ENCODE measurements at regions not wholly inside any gene's neighbourhood (a gene's known extent, or its start where the extent isn't known, plus 50 kb on each side); places are given as distances from the start of the nearest gene placed in this dataset.

- Histone ChIP-seq H2AFZ (ENCODE audit: low read length) (no peak overlapping the region), H3K4ac (ENCODE audit: low read depth, low read length) (no peak overlapping the region), H4K91ac (ENCODE audit: insufficient read length, low read depth, low read length) (no peak overlapping the region), H2BK120ac (ENCODE audit: low read depth, low read length, poor library complexity, severe bottlenecking) (no peak overlapping the region), H2BK12ac (ENCODE audit: insufficient read length, low read depth, low read length) (no peak overlapping the region), H3K4me1 (ENCODE audit: insufficient read depth, low read length) (no peaks in the 10 kb centered on the region), H4K8ac (replicated peaks; ENCODE audit: insufficient read length, low read depth, low read length) (no peak overlapping the region), H3K23ac (ENCODE audit: insufficient read length, low read depth, low read length) (no peak overlapping the region), H2AK5ac (ENCODE audit: insufficient read length, low read length) (no peak overlapping the region), H3K9me3 (ENCODE audit: control insufficient read depth, low read depth, low read length) (peaks cover 31% of the 10 kb centered on the region), H3K56ac (ENCODE audit: insufficient read length, low read depth, low read length) (no peak overlapping the region), H3K79me2 (ENCODE audit: insufficient read depth, low read length) (no peaks in the 10 kb centered on the region), H3K23me2 (ENCODE audit: insufficient read length, low read depth, low read length, poor library complexity, severe bottlenecking) (no peaks in the 10 kb centered on the region), H4K20me1 (ENCODE audit: control insufficient read depth, insufficient read depth, insufficient read length) (no peaks in the 10 kb centered on the region), H2BK20ac (ENCODE audit: low read depth, low read length, poor library complexity, severe bottlenecking) (no peak overlapping the region), H3K79me1 (ENCODE audit: insufficient read depth, low read depth, low read length, poor library complexity, severe bottlenecking) (no peaks in the 10 kb centered on the region), H3K9ac (ENCODE audit: extremely low read depth, insufficient read length, low read length) (no peak overlapping the region), H2BK5ac (ENCODE audit: insufficient read length, low read length) (no peak overlapping the region), H3K18ac (ENCODE audit: insufficient read length, low read depth, low read length) (no peak overlapping the region), H3K14ac (ENCODE audit: insufficient read depth, low read length) (no peak overlapping the region), H3K4me2 (ENCODE audit: insufficient read depth, insufficient read length, low read length) (no peak overlapping the region), H3K27me3 (ENCODE audit: insufficient read depth, low read length) (no peaks in the 10 kb centered on the region), H2BK15ac (ENCODE audit: low read depth, low read length) (no peak overlapping the region), H4K5ac (ENCODE audit: insufficient read length, low read depth, low read length) (no peak overlapping the region), H3T11ph (ENCODE audit: low read length) (no peak overlapping the region), H3K27ac (ENCODE audit: insufficient read length, low read depth, low read length) (no peak overlapping the region)
- H3K27ac Mint-ChIP-seq, result no peak overlapping the region
- no peaks in the 10 kb centered on the region for H3K27me3 Mint-ChIP-seq (ENCODE audit: low read depth)
- peaks cover 0 to 5% (median 3%) of the 10 kb centered on the region in 3 experiments; a peak in 4 of 7 replicates for H3K36me3 Mint-ChIP-seq (ENCODE audit: insufficient read depth in 1 of 3, low read depth in 3 of 3)
- WGBS (ENCODE audit: extremely low coverage, insufficient read length, low lambda C conversion rate), result no CpG with 5 or more reads among the region's 2 CpGs
- H3K9me3 Mint-ChIP-seq, result peaks cover 60 to 70% of the 10 kb centered on the region in 2 experiments
- DNase-seq, result no peak
- no peaks in the 10 kb centered on the region for H3K4me1 Mint-ChIP-seq
- H3K4me3 Mint-ChIP-seq, result no peak overlapping the region
- TF ChIP-seq CTCF (conservative IDR thresholded peaks at IDR 0.05), result no peak
Observed at GRCh38 chrX:65961714-65962113, 78.2 kb downstream of the VSIG4 start.
